K562 (cell line): ENCODE measurements at regions not wholly inside any gene's neighbourhood (a gene's known extent, or its start where the extent isn't known, plus 50 kb on each side); places are given as distances from the start of the nearest gene placed in this dataset.

Source experiments
- FOSL1 ChIP-seq: fragments of 200-800 bp; sonication (Bioruptor generic); conservative IDR thresholded peaks from 2 replicates; pipeline ENCODE4 v1.6.1; 2016; ENCODE audit warnings: missing genetic modification characterization, missing compliant biosample characterization
- FOXM1 ChIP-seq, 2 experiments: fragments of 450-650 bp in 1 of 2; sonication (generic) in 1 of 2; formaldehyde crosslinking in 1 of 2; IDR thresholded peaks; 2 replicates each; pipeline versions ENCODE4 v1.6.1 to v1.9.0; 2017 to 2022; ENCODE audit warnings: low read depth in 2 of 2, mild to moderate bottlenecking in 2 of 2, missing genetic modification reagents in 1 of 2, moderate library complexity in 1 of 2
- TBL1XR1 ChIP-seq, 2 experiments: IDR thresholded peaks; 2 replicates each; pipeline ENCODE4 v1.6.1; 2012; ENCODE audit warnings: improper control_type of control experiment in 2 of 2, low read length in 2 of 2, mild to moderate bottlenecking in 1 of 2
- ZNF239 ChIP-seq: fragments of 250-450 bp; sonication (Bioruptor Pico); IDR thresholded peaks from 2 replicates; pipeline ENCODE4 v1.4.0; 2020; ENCODE audit warnings: mild to moderate bottlenecking
- TF ChIP-seq, protein P1 (sequence below), 2 experiments: fragments of 450-650 bp in 1 of 2; sonication (generic) in 1 of 2; formaldehyde crosslinking in 1 of 2; IDR thresholded peaks in 1 of 2; conservative IDR thresholded peaks in 1 of 2; 2 replicates each; pipeline versions ENCODE4 v1.6.1 to v1.8.1; 2016 to 2023; ENCODE audit warnings: mild to moderate bottlenecking in 2 of 2, moderate library complexity in 2 of 2, inconsistent platforms in 1 of 2, missing genetic modification reagents in 1 of 2

DNA sequence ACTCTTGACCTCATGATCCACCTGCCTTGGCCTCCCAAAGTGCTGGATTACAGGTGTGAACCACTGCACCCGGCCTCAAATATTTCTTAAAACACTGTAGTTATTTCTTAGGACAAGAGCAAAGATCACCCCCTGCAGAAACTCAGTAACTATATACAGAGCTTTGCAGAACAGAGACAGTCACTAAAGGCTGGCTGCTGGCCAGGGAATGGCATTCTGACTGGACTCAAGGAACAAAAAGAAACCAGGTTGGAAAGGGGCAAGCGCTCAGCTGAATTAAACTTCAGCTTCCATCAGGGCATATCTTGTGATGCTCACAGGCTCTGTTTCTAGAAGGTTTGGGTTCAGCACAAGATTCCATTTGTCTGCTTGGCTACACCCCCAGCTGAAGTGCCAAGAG lies 95.8 kb downstream of the ADAMTS15 start:
- TF ChIP-seq FOSL1 (no peak), TBL1XR1 (IDR thresholded peaks at IDR 0.05; ENCODE audit: low read length in 2 of 2) (no peak), ZNF239 (no peak), FOXM1 (IDR thresholded peaks at IDR 0.05; ENCODE audit: low read depth) (no peak), FOXM1 (CRISPR knock-in tag; IDR thresholded peaks at IDR 0.05; ENCODE audit: low read depth) (no peak)
- TF ChIP-seq, protein P1, sequence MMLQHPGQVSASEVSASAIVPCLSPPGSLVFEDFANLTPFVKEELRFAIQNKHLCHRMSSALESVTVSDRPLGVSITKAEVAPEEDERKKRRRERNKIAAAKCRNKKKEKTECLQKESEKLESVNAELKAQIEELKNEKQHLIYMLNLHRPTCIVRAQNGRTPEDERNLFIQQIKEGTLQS (IDR thresholded peaks at IDR 0.05) = no peak
- TF ChIP-seq, protein P1 (CRISPR knock-in tag; conservative IDR thresholded peaks at IDR 0.05) = no peak
